Adrenal gland (tissue), 9 donors: ENCODE measurements at regions not wholly inside any gene's neighbourhood (a gene's known extent, or its start where the extent isn't known, plus 50 kb on each side); places are given as distances from the start of the nearest gene placed in this dataset.

Source experiments
- DNase-seq, 7 donors: peaks; one replicate each; pipeline ENCODE4 v3.0.0-alpha.2; 2019 to 2020
- H3K27ac ChIP-seq, 5 donors: fragments of 200-600 bp; sonication (generic) in 4 of 5; 1 replicate in 3 of 5; 2 replicates in 2 of 5; pipeline versions ENCODE4 v1.5.1 to v1.8.0; 2016 to 2020; ENCODE audit warnings: mild to moderate bottlenecking in 1 of 5
- H3K27me3 ChIP-seq: fragments of 200-600 bp; 2 replicates; pipeline ENCODE4 v1.8.0; 2021
- H3K36me3 ChIP-seq, 2 donors: fragments of 200-600 bp; replicated peaks in 1 of 2; 1 replicate in 1 of 2; 2 replicates in 1 of 2; pipeline versions ENCODE4 v1.5.1 to v1.8.0; 2018 to 2022
- H3K4me1 ChIP-seq, 2 donors: fragments of 200-600 bp; replicated peaks in 1 of 2; 1 replicate in 1 of 2; 2 replicates in 1 of 2; pipeline versions ENCODE4 v1.5.1 to v1.8.0; 2018 to 2021
- H3K4me3 ChIP-seq, 4 donors: fragments of 200-600 bp; sonication (generic) in 3 of 4; one replicate each; pipeline ENCODE4 v1.5.1; 2016 to 2018
- H3K9me3 ChIP-seq, 3 donors: fragments of 200-600 bp; sonication (generic) in 1 of 3; replicated peaks in 1 of 3; 1 replicate in 2 of 3; 2 replicates in 1 of 3; pipeline versions ENCODE4 v1.5.1 to v1.8.0; 2016 to 2021
- CTCF ChIP-seq, 6 experiments: fragments of 450-650 bp in 4 of 6; fragments of 200-600 bp in 2 of 6; sonication (generic) in 1 of 6; IDR thresholded peaks; 1 replicate in 5 of 6; 2 replicates in 1 of 6; pipeline versions ENCODE4 v1.5.1 to v1.8.0; 2016 to 2021; ENCODE audit warnings: antibody characterized with exemption in 6 of 6, mild to moderate bottlenecking in 2 of 6, moderate library complexity in 1 of 6
- POLR2A ChIP-seq, 2 donors: fragments of 450-650 bp; IDR thresholded peaks; one replicate each; pipeline ENCODE4 v1.6.1; 2017; ENCODE audit warnings: antibody characterized with exemption in 2 of 2, mild to moderate bottlenecking in 2 of 2, moderate library complexity in 1 of 2
- WGBS, 4 donors: extraction: QIAGEN DNeasy Blood & Tissue Kit in 2 of 4; methylation state at CpG; one replicate each; pipeline versions ENCODE4 v1.1.5 to v1.1.7; 2013 to 2017; 5-methylcytosine and 5-hydroxymethylcytosine counted together
- intact Hi-C, 2 donors: fragments of 100-400 bp; cut with DNase I; formaldehyde crosslinking; loops; one replicate each; pipeline versions ENCODE4 v1.14.1 to v1.15.0; 2022 to 2023
- donor health status: healthy with polysubstance abuse.
- donor health status: Bipolar disorder and iron deficiency.
- donor health status: DM: yes; HTN: yes; CAD: no.
- donor health status: DM: no; HTN: no; CAD: no.
- donor health status: DM: no; HTN: no; CAD: no.

DNA sequence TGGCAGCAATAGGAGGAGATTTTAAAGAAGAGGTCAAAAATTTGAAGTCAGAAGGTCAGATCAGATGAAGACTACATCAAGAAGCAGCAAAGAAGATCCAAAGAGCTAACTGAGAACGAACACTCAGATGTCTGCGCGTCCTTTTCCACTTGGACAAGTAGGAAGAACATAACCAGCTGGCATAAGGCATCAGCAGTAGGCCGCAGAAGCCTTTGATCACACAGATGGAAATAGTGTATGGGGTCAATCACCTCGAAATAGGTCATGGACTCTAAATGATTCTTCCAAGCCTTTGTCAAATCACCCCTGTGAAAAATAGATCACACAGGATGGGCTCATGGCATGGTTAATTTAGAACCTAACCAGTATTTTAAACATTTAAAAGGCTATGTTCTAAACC lies 56.4 kb upstream of the TOM1L1 start:
- no peak for TF ChIP-seq CTCF (IDR thresholded peaks at IDR 0.05)
- TF ChIP-seq POLR2A (IDR thresholded peaks at IDR 0.05): no peak
- no peak for DNase-seq
- Histone ChIP-seq H3K4me1 (no peaks in the 10 kb centered on the region), H3K36me3 (no peaks in the 10 kb centered on the region), H3K4me3 (no peak overlapping the region), H3K9me3 (no peaks in the 10 kb centered on the region), H3K27ac (no peak overlapping the region), H3K27me3 (no peaks in the 10 kb centered on the region)
- WGBS, 4 donors: 76 to 88% (median 77%) methylated on average over 5 of the region's 5 CpGs
- intact Hi-C loops: no loop called here

DNA sequence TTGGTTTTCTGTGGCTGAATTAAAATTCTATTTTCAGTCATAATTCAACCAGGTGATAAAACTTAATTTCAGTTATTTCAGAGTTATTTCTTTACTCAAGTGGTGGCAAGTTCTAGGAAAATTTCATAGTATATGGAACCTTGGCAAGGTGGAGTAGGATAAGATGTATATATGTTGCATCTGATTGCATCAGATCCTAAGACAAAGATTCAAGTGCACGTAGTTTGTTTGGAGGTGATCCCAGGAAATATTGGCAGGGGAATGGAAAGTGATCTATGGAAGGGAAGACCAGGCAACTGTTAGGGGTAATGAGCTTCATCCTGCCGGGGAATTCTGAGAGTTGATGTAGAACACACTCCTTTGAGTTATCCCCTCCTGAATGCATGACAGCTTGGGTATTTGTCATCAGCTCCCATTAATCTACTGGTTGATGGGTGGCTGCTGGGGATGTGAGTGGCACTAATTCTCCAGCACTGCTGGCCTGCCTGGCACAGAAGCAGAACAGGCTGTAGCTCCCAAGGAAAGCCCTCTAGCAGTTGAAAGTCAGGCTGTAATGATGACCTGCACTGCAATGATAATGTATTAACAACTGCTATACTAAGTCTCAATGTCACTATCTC lies 52.2 kb upstream of the TOM1L1 start:
- TF ChIP-seq CTCF (IDR thresholded peaks at IDR 0.05): no peak
- no peak for TF ChIP-seq POLR2A (IDR thresholded peaks at IDR 0.05)

GRCh38 chr17:54849660-54850059 lies 51.0 kb upstream of the TOM1L1 start:
- intact Hi-C loops: no loop called here
- Histone ChIP-seq H3K4me1 (no peaks in the 10 kb centered on the region), H3K9me3 (no peaks in the 10 kb centered on the region), H3K4me3 (no peak overlapping the region), H3K36me3 (no peaks in the 10 kb centered on the region), H3K27me3 (no peaks in the 10 kb centered on the region), H3K27ac (no peak overlapping the region)
- WGBS, 4 donors: 73 to 87% (median 78%) methylated on average over 6 of the region's 6 CpGs
- DNase-seq: no peak
- TF ChIP-seq POLR2A (IDR thresholded peaks at IDR 0.05): no peak
- no peak for TF ChIP-seq CTCF (IDR thresholded peaks at IDR 0.05)

More for the DNA sequence above, 52.2 kb upstream of the TOM1L1 start:
- Histone ChIP-seq H3K36me3 (no peaks in the 10 kb centered on the region), H3K4me3 (no peak overlapping the region), H3K27me3 (no peaks in the 10 kb centered on the region), H3K27ac (no peak overlapping the region), H3K4me1 (no peaks in the 10 kb centered on the region), H3K9me3 (no peaks in the 10 kb centered on the region)
- no peak for DNase-seq
- intact Hi-C loops: no loop called here
- 67 to 86% (median 77%) methylated on average over 2 of the region's 2 CpGs for WGBS, 4 donors
